SK-N-MC (cell line): ENCODE measurements at regions not wholly inside any gene's neighbourhood (a gene's known extent, or its start where the extent isn't known, plus 50 kb on each side); places are given as distances from the start of the nearest gene placed in this dataset.

Experiments
- DNase-seq: peaks from one replicate; pipeline ENCODE4 v3.0.0-alpha.2; 2011; ENCODE audit warnings: low read depth, low spot score
- H3K27ac ChIP-seq: fragments of 200-600 bp; sonication (generic); 2 replicates; pipeline ENCODE4 v1.5.1; 2016; ENCODE audit warnings: mixed run types
- H3K36me3 ChIP-seq: fragments of 200-600 bp; sonication (generic); 2 replicates; pipeline ENCODE4 v1.6.1; 2017; ENCODE audit warnings: antibody characterized with exemption, low read length, mixed read lengths; ENCODE audit not compliant: insufficient read depth
- H3K4me3 ChIP-seq: fragments of 200-600 bp; sonication (generic); 2 replicates; pipeline ENCODE4 v1.5.1; 2016
- H3K9ac ChIP-seq: fragments of 200-600 bp; sonication (generic); 2 replicates; pipeline ENCODE4 v1.8.0; 2017; ENCODE audit warnings: mixed run types, mixed read lengths; ENCODE audit not compliant: insufficient read length
- H3K9me3 ChIP-seq: fragments of 200-600 bp; sonication (generic); 2 replicates; pipeline ENCODE4 v1.6.1; 2017; ENCODE audit warnings: low read depth, mild to moderate bottlenecking, antibody characterized with exemption, low read length, moderate library complexity, mixed read lengths
- EZH2 ChIP-seq: fragments of 200-600 bp; sonication (generic); IDR thresholded peaks from one replicate; pipeline ENCODE4 v1.6.1; 2017; ENCODE audit warnings: antibody characterized with exemption
- FOXP2 ChIP-seq: optimal IDR thresholded peaks from 2 replicates; pipeline ENCODE3; 2011; ENCODE audit warnings: mild to moderate bottlenecking, moderate library complexity; ENCODE audit not compliant: insufficient read depth; ENCODE audit errors: extremely low read length, control extremely low read depth
- POLR2AphosphoS5 ChIP-seq: IDR thresholded peaks from 2 replicates; pipeline ENCODE4 v1.6.1; 2012; ENCODE audit warnings: mild to moderate bottlenecking, low read depth, low read length, borderline replicate concordance

GRCh38 chr2:117674172-117674571 lies 140.3 kb upstream of the DDX18 start:
- H3K9me3 ChIP-seq: no peaks in the 10 kb centered on the region
- H3K36me3 ChIP-seq: no peaks in the 10 kb centered on the region
- DNase-seq: no peak
- no peak overlapping the region for H3K27ac ChIP-seq
- TF ChIP-seq EZH2 (no peak), FOXP2 (no peak), POLR2AphosphoS5 (no peak)
- H3K9ac ChIP-seq: no peak overlapping the region
- H3K4me3 ChIP-seq: no peak overlapping the region

- TF ChIP-seq FOXP2 (no peak), POLR2AphosphoS5 (no peak), EZH2 (no peak)
- Histone ChIP-seq H3K9ac (no peak overlapping the region), H3K36me3 (no peaks in the 10 kb centered on the region), H3K27ac (no peak overlapping the region), H3K9me3 (no peaks in the 10 kb centered on the region), H3K4me3 (no peak overlapping the region)
- DNase-seq: no peak
These were observed 134.5 kb upstream of the DDX18 start for GRCh38 chr2:117679952-117680351.

- Histone ChIP-seq H3K9ac (no peak overlapping the region), H3K36me3 (no peaks in the 10 kb centered on the region), H3K27ac (no peak overlapping the region), H3K9me3 (no peaks in the 10 kb centered on the region), H3K4me3 (no peak overlapping the region)
- DNase-seq: no peak
- TF ChIP-seq FOXP2 (no peak), POLR2AphosphoS5 (no peak), EZH2 (no peak)
These were observed 129.6 kb upstream of the DDX18 start for GRCh38 chr2:117684919-117685318.

- H3K27ac ChIP-seq: no peak overlapping the region
- no peak for DNase-seq
These were observed 127.8 kb upstream of the DDX18 start for GRCh38 chr2:117686699-117687098.

GRCh38 chr2:117691595-117691994 lies 122.9 kb upstream of the DDX18 start:
- H3K9me3 ChIP-seq: no peaks in the 10 kb centered on the region
- H3K36me3 ChIP-seq: no peaks in the 10 kb centered on the region
- H3K9ac ChIP-seq: no peak overlapping the region
- no peak overlapping the region for H3K4me3 ChIP-seq
- H3K27ac ChIP-seq: no peak overlapping the region
- DNase-seq: no peak
- TF ChIP-seq EZH2: no peak
- no peak for TF ChIP-seq POLR2AphosphoS5
- no peak for TF ChIP-seq FOXP2

More at GRCh38 chr2:117686699-117687098, 127.8 kb upstream of the DDX18 start:
- TF ChIP-seq POLR2AphosphoS5: no peak
- no peaks in the 10 kb centered on the region for H3K9me3 ChIP-seq
- H3K36me3 ChIP-seq: no peaks in the 10 kb centered on the region
- no peak overlapping the region for H3K4me3 ChIP-seq
- no peak overlapping the region for H3K9ac ChIP-seq

GRCh38 chr2:117692001-117692763 lies 122.3 kb upstream of the DDX18 start:
- TF ChIP-seq POLR2AphosphoS5 (no peak), EZH2 (no peak)
- no peak overlapping the region for H3K27ac ChIP-seq
- no peak overlapping the region for H3K9ac ChIP-seq
- H3K4me3 ChIP-seq: no peak overlapping the region
- DNase-seq: no peak
- no peaks in the 10 kb centered on the region for H3K36me3 ChIP-seq
- H3K9me3 ChIP-seq: no peaks in the 10 kb centered on the region

- DNase-seq: no peak
- H3K27ac ChIP-seq: no peak overlapping the region
- H3K36me3 ChIP-seq: no peaks in the 10 kb centered on the region
- H3K9ac ChIP-seq: no peak overlapping the region
- TF ChIP-seq FOXP2 (no peak), POLR2AphosphoS5 (no peak)
- no peaks in the 10 kb centered on the region for H3K9me3 ChIP-seq
- H3K4me3 ChIP-seq: no peak overlapping the region
These were observed 121.3 kb upstream of the DDX18 start for GRCh38 chr2:117693154-117693553.

GRCh38 chr2:117693651-117694050 lies 120.8 kb upstream of the DDX18 start:
- H3K27ac ChIP-seq: no peak overlapping the region
- DNase-seq: no peak
- no peak for TF ChIP-seq EZH2
- no peak for TF ChIP-seq FOXP2
- TF ChIP-seq POLR2AphosphoS5: no peak
- no peak overlapping the region for H3K4me3 ChIP-seq
- no peaks in the 10 kb centered on the region for H3K9me3 ChIP-seq
- no peak overlapping the region for H3K9ac ChIP-seq
- no peaks in the 10 kb centered on the region for H3K36me3 ChIP-seq

GRCh38 chr2:117698287-117698686 lies 116.2 kb upstream of the DDX18 start:
- Histone ChIP-seq H3K27ac (no peak overlapping the region), H3K4me3 (no peak overlapping the region), H3K9me3 (no peaks in the 10 kb centered on the region), H3K9ac (no peak overlapping the region), H3K36me3 (no peaks in the 10 kb centered on the region)
- TF ChIP-seq FOXP2 (no peak), POLR2AphosphoS5 (no peak), EZH2 (no peak)
- no peak for DNase-seq
